Cardiac fibroblast (primary cell): ENCODE measurements at regions not wholly inside any gene's neighbourhood (a gene's known extent, or its start where the extent isn't known, plus 50 kb on each side); places are given as distances from the start of the nearest gene placed in this dataset.
A peak's percentile ranks its signal among the peaks of the same experiment; 100 is the strongest.

ENCODE experiments used
- DNase-seq, 2 donors: peaks; one replicate each; pipeline versions ENCODE4 v3.0.0 to v3.0.0-alpha.2; 2010; ENCODE audit warnings: low read depth in 2 of 2
- H3K4me3 ChIP-seq, 2 donors: replicated peaks in 1 of 2; 1 replicate in 1 of 2; 2 replicates in 1 of 2; pipeline ENCODE4 v1.5.1; 2011; ENCODE audit warnings: low read depth in 2 of 2, low read length in 2 of 2, mild to moderate bottlenecking in 2 of 2, moderate library complexity in 1 of 2
- CTCF ChIP-seq: IDR thresholded peaks from one replicate; pipeline ENCODE4 v1.5.1; 2011; ENCODE audit warnings: low read depth, mild to moderate bottlenecking, low read length, inconsistent platforms

GRCh38 chr10:28840202-28840601, 162.9 kb downstream of the BAMBI start:
- no peak for DNase-seq
- no peak for TF ChIP-seq CTCF
- no peak overlapping the region for H3K4me3 ChIP-seq

GRCh38 chr10:28840971-28841370, 163.7 kb downstream of the BAMBI start:
- peak in 1 of 2 donors; percentile 13 for DNase-seq
- no peak overlapping the region for H3K4me3 ChIP-seq
- no peak for TF ChIP-seq CTCF

- DNase-seq = peak; percentile 67 to 68
- TF ChIP-seq CTCF = no peak
- H3K4me3 ChIP-seq = no peak overlapping the region
Measured at GRCh38 chr10:28841625-28842024, 164.3 kb downstream of the BAMBI start.

GRCh38 chr10:28842321-28842720, 165.0 kb downstream of the BAMBI start:
- peak; percentile 88 to 90 for DNase-seq
- no peak for TF ChIP-seq CTCF
- no peak overlapping the region for H3K4me3 ChIP-seq

- H3K4me3 ChIP-seq = no peak overlapping the region
- DNase-seq = peak; percentile 83 to 94
- no peak for TF ChIP-seq CTCF
Measured at GRCh38 chr10:28845009-28845682, 167.8 kb downstream of the BAMBI start.

- TF ChIP-seq CTCF = no peak
- DNase-seq = no peak
- no peak overlapping the region for H3K4me3 ChIP-seq
Measured at GRCh38 chr10:28849309-28849708, 172.0 kb downstream of the BAMBI start.

GRCh38 chr10:28849821-28850220, 172.5 kb downstream of the BAMBI start:
- no peak overlapping the region for H3K4me3 ChIP-seq
- TF ChIP-seq CTCF = no peak
- no peak for DNase-seq
